NOMO-1 treated with dmso at 0.1 percent for 144 hours (cell line): ENCODE measurements at regions not wholly inside any gene's neighbourhood (a gene's known extent, or its start where the extent isn't known, plus 50 kb on each side); places are given as distances from the start of the nearest gene placed in this dataset.
"Not testable (repeated sequence)": the region's sequence is repeated elsewhere in the genome, so short reads cannot be mapped to it uniquely, and the experiment has no call there.

Experiments
- DNase-seq: peaks from one replicate; lab custom pipeline; 2025; ENCODE audit not compliant: unreplicated experiment; lab: John Stamatoyannopoulos, UW

DNA sequence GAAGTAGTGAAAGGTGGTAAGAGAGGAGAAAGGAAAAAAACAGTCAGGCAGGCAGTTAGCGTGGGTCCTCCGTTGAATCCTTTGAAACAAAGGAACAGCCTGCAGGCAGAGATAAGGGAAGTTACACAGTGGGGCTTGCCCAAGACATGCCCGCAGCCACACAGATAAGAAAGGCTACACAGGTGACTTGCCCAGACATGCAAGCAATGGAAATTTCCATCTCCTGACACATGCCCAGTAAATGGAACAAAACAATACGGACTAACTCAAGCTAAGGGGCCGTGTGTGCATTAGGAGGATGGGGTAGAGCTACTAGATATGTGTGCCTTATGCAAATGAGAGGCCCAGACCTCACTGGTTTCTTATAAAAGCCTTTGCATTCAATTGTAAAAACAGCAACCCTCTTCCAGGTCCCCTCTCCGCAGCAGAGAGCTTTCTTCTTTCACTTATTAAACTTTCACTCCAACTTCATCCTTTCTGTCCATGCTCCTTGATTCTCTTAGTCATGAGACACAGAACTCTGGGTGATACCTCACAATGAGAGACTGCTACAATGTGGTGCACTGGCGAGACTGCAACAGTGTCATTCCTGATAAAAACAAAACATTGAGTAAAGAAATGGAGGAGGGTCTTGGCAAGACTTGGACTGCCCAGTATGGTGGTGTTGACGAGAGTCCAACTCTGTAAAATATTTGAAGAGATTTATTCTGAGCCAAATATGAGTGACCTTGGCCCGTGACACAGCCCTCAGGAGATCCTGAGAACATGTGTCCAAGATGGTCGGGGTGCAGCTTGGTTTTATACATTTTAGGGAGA lies 997.4 kb upstream of the PRKX start:
- DNase-seq: peak; percentile 26

GRCh38 chrX:4708970-4709760 lies 995.7 kb upstream of the PRKX start:
- peak; percentile 2 for DNase-seq

DNA sequence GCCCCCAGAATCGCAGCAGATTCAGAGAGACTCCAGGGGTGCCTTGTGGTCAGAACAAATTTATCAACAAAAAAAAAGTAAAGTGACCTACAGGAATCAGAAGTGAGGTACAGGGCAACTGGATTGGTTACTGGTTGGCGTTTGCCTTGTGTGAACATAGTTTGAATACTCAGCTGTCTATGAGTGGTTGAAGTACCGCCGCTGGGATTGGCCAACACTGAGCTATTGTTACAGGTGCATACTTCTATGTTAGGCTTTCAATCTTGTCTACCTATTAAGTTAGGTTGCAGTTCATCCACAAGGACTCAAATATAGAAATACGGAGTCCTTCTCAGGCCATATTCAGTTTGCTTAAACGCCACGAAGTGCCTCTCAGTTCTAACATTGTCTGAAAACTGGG lies 993.5 kb upstream of the PRKX start:
- DNase-seq: no peak

GRCh38 chrX:4690521-4690920 lies 977.1 kb upstream of the PRKX start:
- DNase-seq: no peak

- DNase-seq: no peak
Measured at GRCh38 chrX:4682636-4683035, 969.2 kb upstream of the PRKX start.

- no peak for DNase-seq
Measured at GRCh38 chrX:4675686-4676300, 962.3 kb upstream of the PRKX start.

DNA sequence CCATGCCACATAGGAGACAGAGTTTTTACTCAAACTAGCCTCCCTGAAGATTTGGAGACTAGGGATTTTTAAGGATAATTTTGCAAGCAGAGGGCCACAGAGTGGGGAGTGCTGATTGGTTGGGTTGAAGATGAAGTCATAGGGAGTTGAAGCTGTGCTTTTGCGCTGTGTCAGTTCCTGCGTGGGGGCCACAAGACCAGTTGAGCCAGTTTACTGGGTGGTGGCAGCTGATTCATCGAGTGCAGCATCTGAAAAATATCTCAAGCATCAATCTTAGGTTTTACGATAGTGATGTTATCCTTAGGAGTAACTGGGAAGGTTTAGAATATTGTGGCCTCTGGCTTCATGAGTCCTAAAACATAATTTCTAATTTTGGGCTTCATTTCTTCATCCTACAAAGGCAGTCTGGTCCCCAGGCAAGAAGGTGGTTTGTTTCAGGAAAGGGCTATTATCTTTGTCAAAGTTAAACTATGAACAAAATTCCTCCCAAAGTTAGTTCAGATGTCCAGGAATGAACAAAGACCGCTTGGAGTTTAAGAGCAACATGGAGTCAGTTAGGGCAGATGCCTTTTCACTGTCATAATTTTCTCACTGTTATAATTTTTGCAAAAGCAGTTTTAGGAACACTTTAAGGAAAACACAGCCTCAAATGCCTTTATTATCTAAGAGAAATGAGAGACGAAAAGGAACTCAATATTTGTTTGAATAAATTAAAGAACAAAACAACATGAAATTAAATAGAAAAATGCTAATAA lies 960.8 kb upstream of the PRKX start:
- DNase-seq: no peak

GRCh38 chrX:4671344-4671743 lies 957.9 kb upstream of the PRKX start:
- DNase-seq: no peak

GRCh38 chrX:4670606-4671005 lies 957.2 kb upstream of the PRKX start:
- no peak for DNase-seq

GRCh38 chrX:4668802-4669536 lies 955.5 kb upstream of the PRKX start:
- DNase-seq: no peak

GRCh38 chrX:4663085-4663484 lies 949.6 kb upstream of the PRKX start:
- DNase-seq: no peak

DNA sequence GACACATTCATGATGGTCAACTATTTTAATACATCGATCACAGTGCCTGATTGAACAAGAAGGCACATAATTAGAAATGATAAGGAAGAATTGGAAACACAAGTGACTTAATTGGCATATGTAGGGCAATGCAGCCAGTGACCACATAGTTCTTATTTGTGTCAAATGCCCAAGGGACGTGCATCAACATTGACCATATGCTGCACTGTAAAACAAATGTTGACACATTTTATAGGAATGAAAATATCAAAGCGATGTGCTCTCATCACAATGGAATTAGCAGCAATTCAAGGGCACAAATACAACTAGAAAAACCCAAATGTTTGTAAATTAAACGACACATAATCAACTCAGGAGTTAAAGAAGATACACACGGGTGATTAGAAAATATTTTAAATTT lies 948.3 kb upstream of the PRKX start:
- DNase-seq: no peak

- DNase-seq: no peak
Measured at GRCh38 chrX:4656419-4656818, 943.0 kb upstream of the PRKX start.

DNA sequence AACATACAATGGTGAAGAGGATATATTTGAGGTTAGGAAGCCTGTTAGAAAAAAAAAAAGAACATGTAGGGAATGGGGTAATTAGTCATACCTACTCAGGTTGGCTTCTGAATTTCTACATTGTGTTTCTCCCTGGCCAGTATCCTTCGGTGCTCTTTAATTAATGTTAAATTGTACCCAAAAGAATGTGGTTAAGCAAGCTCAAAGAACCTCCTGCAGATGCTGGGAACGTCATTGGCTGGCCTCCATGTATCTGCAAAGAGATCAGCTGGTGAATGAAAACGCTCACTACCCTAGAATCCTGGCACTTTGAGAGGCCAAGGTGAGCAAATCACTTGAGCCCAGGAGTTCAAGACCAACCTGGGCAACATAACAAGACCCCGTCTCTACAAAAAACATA lies 942.3 kb upstream of the PRKX start:
- DNase-seq: no peak

GRCh38 chrX:4642114-4642513 lies 928.7 kb upstream of the PRKX start:
- DNase-seq: no peak

DNA sequence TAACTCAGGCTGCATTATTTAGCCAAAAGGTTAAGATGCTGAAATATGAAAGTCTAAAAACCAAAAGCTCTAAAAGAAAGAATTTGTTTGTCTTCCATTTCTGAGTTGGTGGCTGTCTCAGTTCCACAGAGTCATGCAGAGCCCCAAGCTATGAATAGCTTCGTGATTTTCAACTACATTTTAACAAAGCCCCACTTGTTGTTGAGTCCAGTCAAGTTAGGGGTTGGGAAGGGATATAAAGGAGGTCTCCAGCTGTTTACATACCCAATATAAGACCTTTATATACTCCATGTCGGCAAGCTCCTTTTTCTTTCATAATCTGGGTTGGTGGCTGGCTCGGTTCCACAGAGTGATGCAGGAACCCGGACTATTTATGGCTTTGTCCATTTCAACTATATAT lies 924.6 kb upstream of the PRKX start:
- DNase-seq: no peak

DNA sequence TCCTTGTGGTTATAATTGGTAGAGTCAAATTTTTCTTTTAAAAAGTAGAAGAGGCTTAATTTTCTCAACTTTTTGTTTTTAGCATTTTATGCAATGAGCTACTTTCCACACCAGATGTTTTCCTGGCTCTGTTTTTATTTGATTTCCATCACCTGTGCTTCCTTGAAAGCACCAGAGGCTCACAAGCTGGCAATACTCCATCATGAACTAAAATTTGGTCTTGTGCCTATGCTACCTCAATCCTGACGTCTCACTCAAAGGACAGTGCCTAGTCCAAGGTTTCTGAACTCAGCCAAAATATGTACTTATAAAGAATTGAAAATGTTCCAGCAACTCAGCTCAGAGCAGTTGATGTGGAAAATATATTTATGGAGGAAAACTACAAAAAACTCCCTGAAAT lies 914.0 kb upstream of the PRKX start:
- DNase-seq: no peak

GRCh38 chrX:4622486-4623167 lies 909.2 kb upstream of the PRKX start:
- DNase-seq: no peak

DNA sequence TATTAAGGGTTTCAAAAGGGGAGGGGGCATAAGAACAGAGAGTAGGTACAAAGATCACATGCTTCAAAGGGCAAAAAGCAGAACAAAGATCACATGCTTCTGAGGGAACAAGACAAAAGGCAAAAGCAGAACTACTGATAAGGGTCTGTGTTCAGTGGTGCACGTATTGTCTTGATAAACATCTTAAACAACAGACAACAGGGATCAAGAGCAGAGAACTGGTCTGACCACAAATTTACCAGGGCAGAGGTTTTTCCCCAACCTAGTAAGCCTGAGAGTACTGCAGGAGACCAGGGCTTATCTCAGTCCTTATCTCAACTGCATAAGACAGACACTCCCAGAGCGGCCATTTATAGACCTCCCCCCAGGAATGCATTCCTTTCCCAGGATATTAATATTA lies 900.2 kb upstream of the PRKX start:
- DNase-seq: not testable (repeated sequence)

DNA sequence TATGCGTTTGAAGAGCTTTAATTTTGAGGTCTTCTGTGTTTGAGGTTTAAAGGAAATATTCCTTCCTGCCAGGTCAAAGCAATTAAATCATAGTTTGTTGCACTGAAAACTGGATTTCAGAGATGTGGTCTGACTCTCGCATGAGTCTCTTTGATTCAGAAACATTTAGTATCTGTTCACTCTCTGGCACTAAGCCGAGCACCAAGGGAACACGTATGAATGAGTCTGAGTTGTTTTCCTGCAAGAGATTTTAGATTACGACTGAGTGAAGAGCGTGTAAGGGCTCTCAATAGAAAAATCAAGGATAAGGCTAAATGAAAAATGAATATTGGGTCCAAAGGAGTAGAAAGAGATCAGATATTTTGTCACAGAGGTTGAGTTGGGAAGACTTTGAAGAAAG lies 875.4 kb upstream of the PRKX start:
- DNase-seq: no peak
